Esophagus squamous epithelium (tissue), 4 donors: ENCODE measurements at regions not wholly inside any gene's neighbourhood (a gene's known extent, or its start where the extent isn't known, plus 50 kb on each side); places are given as distances from the start of the nearest gene placed in this dataset.

Source experiments
- POLR2A ChIP-seq, 4 donors: fragments of 450-650 bp; IDR thresholded peaks; one replicate each; pipeline ENCODE4 v1.6.1; 2017; ENCODE audit warnings: antibody characterized with exemption in 4 of 4, mild to moderate bottlenecking in 4 of 4, moderate library complexity in 3 of 4
- TF ChIP-seq, protein P1 (sequence below), 6 experiments: fragments of 450-650 bp in 4 of 6; fragments of 200-600 bp in 2 of 6; sonication (generic) in 2 of 6; IDR thresholded peaks; one replicate each; pipeline ENCODE4 v1.5.1; 2016 to 2019; ENCODE audit warnings: antibody characterized with exemption in 6 of 6, mild to moderate bottlenecking in 4 of 6, moderate library complexity in 4 of 6

GRCh38 chr16:61371388-61371787, 664.9 kb downstream of the CDH8 start:
- no peak for TF ChIP-seq POLR2A (IDR thresholded peaks at IDR 0.05)
- TF ChIP-seq, protein P1, sequence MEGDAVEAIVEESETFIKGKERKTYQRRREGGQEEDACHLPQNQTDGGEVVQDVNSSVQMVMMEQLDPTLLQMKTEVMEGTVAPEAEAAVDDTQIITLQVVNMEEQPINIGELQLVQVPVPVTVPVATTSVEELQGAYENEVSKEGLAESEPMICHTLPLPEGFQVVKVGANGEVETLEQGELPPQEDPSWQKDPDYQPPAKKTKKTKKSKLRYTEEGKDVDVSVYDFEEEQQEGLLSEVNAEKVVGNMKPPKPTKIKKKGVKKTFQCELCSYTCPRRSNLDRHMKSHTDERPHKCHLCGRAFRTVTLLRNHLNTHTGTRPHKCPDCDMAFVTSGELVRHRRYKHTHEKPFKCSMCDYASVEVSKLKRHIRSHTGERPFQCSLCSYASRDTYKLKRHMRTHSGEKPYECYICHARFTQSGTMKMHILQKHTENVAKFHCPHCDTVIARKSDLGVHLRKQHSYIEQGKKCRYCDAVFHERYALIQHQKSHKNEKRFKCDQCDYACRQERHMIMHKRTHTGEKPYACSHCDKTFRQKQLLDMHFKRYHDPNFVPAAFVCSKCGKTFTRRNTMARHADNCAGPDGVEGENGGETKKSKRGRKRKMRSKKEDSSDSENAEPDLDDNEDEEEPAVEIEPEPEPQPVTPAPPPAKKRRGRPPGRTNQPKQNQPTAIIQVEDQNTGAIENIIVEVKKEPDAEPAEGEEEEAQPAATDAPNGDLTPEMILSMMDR (IDR thresholded peaks at IDR 0.05): no peak
